ENCODE measurements at regions not wholly inside any gene's neighbourhood (a gene's known extent, or its start where the extent isn't known, plus 50 kb on each side); places are given as distances from the start of the nearest gene placed in this dataset.
A peak's percentile ranks its signal among the peaks of the same experiment; 100 is the strongest.

GRCh38 chr4:11507920-11508319, 79.2 kb upstream of the HS3ST1 start:
- no peaks in the 10 kb centered on the region for H3K36me3 ChIP-seq
- TF ChIP-seq CTCF (IDR thresholded peaks at IDR 0.05 in 8 of 11, conservative IDR thresholded peaks at IDR 0.05 in 3 of 11), result no peak
- no peak for TF ChIP-seq POLR2AphosphoS5 (IDR thresholded peaks at IDR 0.05)
- TF ChIP-seq POLR2A (IDR thresholded peaks at IDR 0.05), result no peak
- no peak overlapping the region for H3K27ac ChIP-seq
- no peaks in the 10 kb centered on the region for H3K4me1 ChIP-seq
- 65 to 77% (median 75%) methylated on average over 3 of the region's 3 CpGs for WGBS, 5 donors
- H3K27me3 ChIP-seq (replicated peaks in 1 of 7), result no peaks in the 10 kb centered on the region
- no peaks in the 10 kb centered on the region for H3K9me3 ChIP-seq
- peak; percentile 53 for DNase-seq
- no peak overlapping the region for H3K4me3 ChIP-seq
- intact Hi-C loops (cut with DNase I; ENCODE audit: low total_unique reads), result no loop called here

- Histone ChIP-seq H3K36me3 (no peaks in the 10 kb centered on the region), H3K4me3 (no peak overlapping the region), H3K9me3 (no peaks in the 10 kb centered on the region), H3K27ac (no peak overlapping the region), H3K4me1 (no peaks in the 10 kb centered on the region), H3K27me3 (replicated peaks in 1 of 7) (no peaks in the 10 kb centered on the region)
- intact Hi-C loops (cut with DNase I; ENCODE audit: low total_unique reads), result no loop called here
- no peak for DNase-seq
- TF ChIP-seq POLR2A (IDR thresholded peaks at IDR 0.05) (no peak), POLR2AphosphoS5 (IDR thresholded peaks at IDR 0.05) (no peak), CTCF (IDR thresholded peaks at IDR 0.05 in 8 of 11, conservative IDR thresholded peaks at IDR 0.05 in 3 of 11) (no peak)
- WGBS, 5 donors, result 89 to 94% (median 90%) methylated on average over 4 of the region's 4 CpGs
Measured at GRCh38 chr4:11506194-11506593, 77.5 kb upstream of the HS3ST1 start.

GRCh38 chr4:11505221-11505971, 76.7 kb upstream of the HS3ST1 start:
- TF ChIP-seq POLR2A (IDR thresholded peaks at IDR 0.05), result no peak
- TF ChIP-seq CTCF (IDR thresholded peaks at IDR 0.05 in 8 of 11, conservative IDR thresholded peaks at IDR 0.05 in 3 of 11), result no peak
- TF ChIP-seq POLR2AphosphoS5 (IDR thresholded peaks at IDR 0.05), result no peak
- DNase-seq, result no peak
- intact Hi-C loops (cut with DNase I; ENCODE audit: low total_unique reads), result no loop called here
- Histone ChIP-seq H3K4me3 (no peak overlapping the region), H3K4me1 (no peaks in the 10 kb centered on the region), H3K36me3 (no peaks in the 10 kb centered on the region), H3K9me3 (no peaks in the 10 kb centered on the region), H3K27me3 (replicated peaks in 1 of 7) (no peaks in the 10 kb centered on the region), H3K27ac (no peak overlapping the region)
- 41 to 54% (median 50%) methylated on average over 5 of the region's 5 CpGs for WGBS, 5 donors

GRCh38 chr4:11503166-11503565, 74.5 kb upstream of the HS3ST1 start:
- H3K4me3 ChIP-seq, result no peak overlapping the region
- no peak overlapping the region for H3K27ac ChIP-seq
- H3K4me1 ChIP-seq, result no peaks in the 10 kb centered on the region
- H3K27me3 ChIP-seq (replicated peaks in 1 of 7), result no peaks in the 10 kb centered on the region
- peaks cover 0 to 3% (median under 1%) of the 10 kb centered on the region in 8 donors for H3K9me3 ChIP-seq
- DNase-seq, result no peak
- TF ChIP-seq CTCF (IDR thresholded peaks at IDR 0.05 in 8 of 11, conservative IDR thresholded peaks at IDR 0.05 in 3 of 11), result no peak
- TF ChIP-seq POLR2A (IDR thresholded peaks at IDR 0.05), result no peak
- TF ChIP-seq POLR2AphosphoS5 (IDR thresholded peaks at IDR 0.05), result no peak
- 52 to 76% (median 68%) methylated on average over 3 of the region's 3 CpGs for WGBS, 5 donors
- intact Hi-C loops (cut with DNase I; ENCODE audit: low total_unique reads), result no loop called here
- no peaks in the 10 kb centered on the region for H3K36me3 ChIP-seq
